ENCODE measurements at regions not wholly inside any gene's neighbourhood (a gene's known extent, or its start where the extent isn't known, plus 50 kb on each side); places are given as distances from the start of the nearest gene placed in this dataset.

DNA sequence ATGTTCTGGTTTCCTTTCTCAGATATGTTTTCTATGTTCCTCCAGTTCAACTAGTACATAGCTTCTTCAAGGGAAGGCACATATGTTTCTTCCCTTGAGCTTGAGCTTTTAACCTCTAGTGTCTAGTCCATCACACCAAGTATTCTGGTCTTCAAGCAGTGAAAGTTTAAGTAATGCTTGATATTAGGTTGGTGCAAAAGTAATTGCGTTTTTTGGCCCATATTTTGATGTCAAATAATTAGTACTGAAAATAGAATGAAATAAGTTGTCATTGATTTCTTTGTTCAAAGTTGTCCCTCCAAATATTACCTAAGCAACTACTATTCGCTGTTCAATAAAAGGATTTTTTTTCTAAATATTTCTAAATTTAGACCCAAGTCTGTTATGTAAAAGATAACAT lies 146.7 kb upstream of the TSC22D2 start:
- no peak for TF ChIP-seq EZH2 (optimal IDR thresholded peaks at IDR 0.05; ENCODE audit: low read depth, low read length)
- no peak for TF ChIP-seq EZH2phosphoT487 (IDR thresholded peaks at IDR 0.05; ENCODE audit: low read length)
- TF ChIP-seq, protein P1, sequence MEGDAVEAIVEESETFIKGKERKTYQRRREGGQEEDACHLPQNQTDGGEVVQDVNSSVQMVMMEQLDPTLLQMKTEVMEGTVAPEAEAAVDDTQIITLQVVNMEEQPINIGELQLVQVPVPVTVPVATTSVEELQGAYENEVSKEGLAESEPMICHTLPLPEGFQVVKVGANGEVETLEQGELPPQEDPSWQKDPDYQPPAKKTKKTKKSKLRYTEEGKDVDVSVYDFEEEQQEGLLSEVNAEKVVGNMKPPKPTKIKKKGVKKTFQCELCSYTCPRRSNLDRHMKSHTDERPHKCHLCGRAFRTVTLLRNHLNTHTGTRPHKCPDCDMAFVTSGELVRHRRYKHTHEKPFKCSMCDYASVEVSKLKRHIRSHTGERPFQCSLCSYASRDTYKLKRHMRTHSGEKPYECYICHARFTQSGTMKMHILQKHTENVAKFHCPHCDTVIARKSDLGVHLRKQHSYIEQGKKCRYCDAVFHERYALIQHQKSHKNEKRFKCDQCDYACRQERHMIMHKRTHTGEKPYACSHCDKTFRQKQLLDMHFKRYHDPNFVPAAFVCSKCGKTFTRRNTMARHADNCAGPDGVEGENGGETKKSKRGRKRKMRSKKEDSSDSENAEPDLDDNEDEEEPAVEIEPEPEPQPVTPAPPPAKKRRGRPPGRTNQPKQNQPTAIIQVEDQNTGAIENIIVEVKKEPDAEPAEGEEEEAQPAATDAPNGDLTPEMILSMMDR (IDR thresholded peaks at IDR 0.05; ENCODE audit: low read length) = no peak
- Histone ChIP-seq H3K36me3 (replicated peaks; ENCODE audit: insufficient read depth, low read length) (no peaks in the 10 kb centered on the region), H3K9ac (ENCODE audit: low read length) (no peak overlapping the region), H3K9me2 (replicated peaks; ENCODE audit: insufficient read depth, low read length) (no peaks in the 10 kb centered on the region), H3K79me2 (ENCODE audit: low read length) (no peaks in the 10 kb centered on the region), H3K4me3 (ENCODE audit: low read length) (no peak overlapping the region), H2AFZ (ENCODE audit: low read length) (no peak overlapping the region), H3K27ac (ENCODE audit: low read length) (no peak overlapping the region), H3K9me3 (replicated peaks; ENCODE audit: insufficient read depth, low read length) (no peaks in the 10 kb centered on the region), H3K27me3 (replicated peaks; ENCODE audit: insufficient read depth, low read length) (no peaks in the 10 kb centered on the region), H3K4me2 (ENCODE audit: low read depth, low read length) (no peak overlapping the region), H4K20me1 (ENCODE audit: insufficient read depth, low read length) (no peaks in the 10 kb centered on the region), H3K4me1 (ENCODE audit: low read length) (no peaks in the 10 kb centered on the region), H3F3A (ENCODE audit: insufficient read depth, low read length) (no peaks in the 10 kb centered on the region)
- DNase-seq = no peak

DNA sequence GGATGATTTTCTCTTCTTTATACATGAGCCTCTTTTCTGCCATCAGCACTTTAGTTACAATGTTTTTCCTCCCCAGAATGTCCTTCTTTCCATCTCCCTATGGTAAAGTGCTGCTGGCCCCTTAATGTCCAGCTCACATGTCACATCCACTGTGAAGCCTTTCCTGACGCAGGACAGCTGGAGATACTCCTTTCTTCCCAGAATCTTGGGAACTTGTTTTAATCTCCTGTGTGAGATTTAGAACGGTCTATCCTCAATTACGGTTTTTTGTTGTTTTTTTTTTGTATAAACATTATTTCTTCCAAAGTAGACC lies 147.7 kb upstream of the TSC22D2 start:
- H3K27me3 ChIP-seq (replicated peaks; ENCODE audit: insufficient read depth, low read length) = no peaks in the 10 kb centered on the region
- H3K4me2 ChIP-seq (ENCODE audit: low read depth, low read length) = no peak overlapping the region
- no peak overlapping the region for H2AFZ ChIP-seq (ENCODE audit: low read length)
- H3K9me2 ChIP-seq (replicated peaks; ENCODE audit: insufficient read depth, low read length) = no peaks in the 10 kb centered on the region
- no peaks in the 10 kb centered on the region for H3K9me3 ChIP-seq (replicated peaks; ENCODE audit: insufficient read depth, low read length)
- TF ChIP-seq EZH2 (optimal IDR thresholded peaks at IDR 0.05; ENCODE audit: low read depth, low read length) (no peak), EZH2phosphoT487 (IDR thresholded peaks at IDR 0.05; ENCODE audit: low read length) (no peak)
- TF ChIP-seq, protein P1 (IDR thresholded peaks at IDR 0.05; ENCODE audit: low read length) = no peak
- no peaks in the 10 kb centered on the region for H3F3A ChIP-seq (ENCODE audit: insufficient read depth, low read length)
- H4K20me1 ChIP-seq (ENCODE audit: insufficient read depth, low read length) = no peaks in the 10 kb centered on the region
- DNase-seq = no peak
- no peak overlapping the region for H3K9ac ChIP-seq (ENCODE audit: low read length)
- H3K4me1 ChIP-seq (ENCODE audit: low read length) = no peaks in the 10 kb centered on the region
- H3K36me3 ChIP-seq (replicated peaks; ENCODE audit: insufficient read depth, low read length) = no peaks in the 10 kb centered on the region
- no peak overlapping the region for H3K4me3 ChIP-seq (ENCODE audit: low read length)
- no peak overlapping the region for H3K27ac ChIP-seq (ENCODE audit: low read length)
- no peaks in the 10 kb centered on the region for H3K79me2 ChIP-seq (ENCODE audit: low read length)

DNA sequence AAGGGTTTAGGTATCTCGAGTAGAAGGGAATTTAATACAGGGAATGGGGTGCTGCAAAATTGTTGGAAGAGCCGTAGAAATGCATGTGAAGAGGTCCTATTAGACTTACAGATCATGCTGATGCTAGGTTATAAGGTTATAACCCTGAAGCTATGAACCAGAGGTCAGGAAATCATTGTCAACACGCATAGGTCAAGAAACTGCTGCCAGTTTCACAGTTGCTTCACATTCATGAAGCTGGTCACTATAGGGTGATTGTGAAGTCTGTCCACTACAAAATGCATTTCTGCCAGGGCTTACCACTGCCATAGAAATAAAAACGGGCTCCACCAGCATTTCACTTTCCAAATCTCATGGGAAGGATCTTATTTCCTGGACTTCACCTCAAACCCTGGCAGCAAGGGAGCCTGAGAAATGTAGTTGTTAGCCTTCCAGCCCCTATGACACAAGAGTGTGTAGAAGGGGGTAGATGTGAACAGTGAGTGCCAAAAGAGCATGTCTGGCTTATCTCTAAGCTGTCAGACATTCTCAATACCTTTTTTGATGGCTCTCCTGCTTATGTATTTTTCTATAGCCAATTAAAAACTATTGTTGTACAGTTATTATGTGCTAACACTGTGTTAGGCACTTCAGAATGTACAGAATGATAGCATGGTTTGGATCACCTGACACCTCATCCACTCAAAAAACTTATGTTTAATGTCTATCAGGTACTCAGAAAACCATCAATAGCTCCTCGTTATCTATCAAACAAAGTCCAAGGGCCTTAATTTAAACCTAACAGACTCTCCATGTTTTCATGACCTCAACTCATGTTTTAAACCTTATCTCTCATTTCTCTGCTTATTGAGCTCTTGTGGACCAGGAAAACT lies 148.3 kb upstream of the TSC22D2 start:
- Histone ChIP-seq H3K9me2 (replicated peaks; ENCODE audit: insufficient read depth, low read length) (no peaks in the 10 kb centered on the region), H3K27ac (ENCODE audit: low read length) (no peak overlapping the region), H3K27me3 (replicated peaks; ENCODE audit: insufficient read depth, low read length) (no peaks in the 10 kb centered on the region), H3K4me2 (ENCODE audit: low read depth, low read length) (no peak overlapping the region), H3K36me3 (replicated peaks; ENCODE audit: insufficient read depth, low read length) (no peaks in the 10 kb centered on the region), H3K4me3 (ENCODE audit: low read length) (no peak overlapping the region), H3K9me3 (replicated peaks; ENCODE audit: insufficient read depth, low read length) (no peaks in the 10 kb centered on the region), H3K9ac (ENCODE audit: low read length) (no peak overlapping the region), H4K20me1 (ENCODE audit: insufficient read depth, low read length) (no peaks in the 10 kb centered on the region), H3K79me2 (ENCODE audit: low read length) (no peaks in the 10 kb centered on the region), H2AFZ (ENCODE audit: low read length) (no peak overlapping the region), H3F3A (ENCODE audit: insufficient read depth, low read length) (no peaks in the 10 kb centered on the region), H3K4me1 (ENCODE audit: low read length) (no peaks in the 10 kb centered on the region)
- no peak for TF ChIP-seq EZH2 (optimal IDR thresholded peaks at IDR 0.05; ENCODE audit: low read depth, low read length)
- TF ChIP-seq, protein P1 (IDR thresholded peaks at IDR 0.05; ENCODE audit: low read length) = no peak
- no peak for DNase-seq
